DMS114 treated with DMSO at 0.1 percent for 48 hours (cell line): ENCODE measurements at regions not wholly inside any gene's neighbourhood (a gene's known extent, or its start where the extent isn't known, plus 50 kb on each side); places are given as distances from the start of the nearest gene placed in this dataset.

Source experiments
- DNase-seq: peaks from one replicate; lab custom pipeline; 2025; ENCODE audit not compliant: unreplicated experiment; lab: John Stamatoyannopoulos, UW

GRCh38 chr12:92504594-92504981, 198.2 kb upstream of the PLEKHG7 start:
- no peak for DNase-seq

- DNase-seq, result no peak
Measured at GRCh38 chr12:92503971-92504593, 198.7 kb upstream of the PLEKHG7 start.

GRCh38 chr12:92503029-92503931, 199.5 kb upstream of the PLEKHG7 start:
- DNase-seq, result no peak

- DNase-seq, result no peak
Measured at GRCh38 chr12:92502417-92503028, 200.3 kb upstream of the PLEKHG7 start.

GRCh38 chr12:92496790-92497189, 206.0 kb upstream of the PLEKHG7 start:
- DNase-seq, result no peak

GRCh38 chr12:92495108-92495507, 207.7 kb upstream of the PLEKHG7 start:
- DNase-seq, result no peak

GRCh38 chr12:92493816-92494215, 209.0 kb upstream of the PLEKHG7 start:
- DNase-seq, result no peak

- DNase-seq, result no peak
Measured at GRCh38 chr12:92492995-92493394, 209.8 kb upstream of the PLEKHG7 start.

- DNase-seq, result no peak
Measured at GRCh38 chr12:92492291-92492690, 210.5 kb upstream of the PLEKHG7 start.

- DNase-seq, result no peak
Measured at GRCh38 chr12:92489781-92490180, 213.0 kb upstream of the PLEKHG7 start.

GRCh38 chr12:92488735-92489134, 214.1 kb upstream of the PLEKHG7 start:
- no peak for DNase-seq

- no peak for DNase-seq
Measured at GRCh38 chr12:92487138-92487485, 215.7 kb upstream of the PLEKHG7 start.

GRCh38 chr12:92486443-92487137, 216.2 kb upstream of the PLEKHG7 start:
- DNase-seq, result no peak

- DNase-seq, result no peak
Measured at GRCh38 chr12:92485351-92486348, 217.1 kb upstream of the PLEKHG7 start.

- DNase-seq, result no peak
Measured at GRCh38 chr12:92482599-92482998, 220.2 kb upstream of the PLEKHG7 start.

- DNase-seq, result no peak
Measured at GRCh38 chr12:92481066-92481465, 221.7 kb upstream of the PLEKHG7 start.

GRCh38 chr12:92478692-92479091, 224.1 kb upstream of the PLEKHG7 start:
- no peak for DNase-seq

- no peak for DNase-seq
Measured at GRCh38 chr12:92476844-92477243, 225.9 kb upstream of the PLEKHG7 start.

- DNase-seq, result no peak
Measured at GRCh38 chr12:92473564-92473963, 229.2 kb upstream of the PLEKHG7 start.

- no peak for DNase-seq
Measured at GRCh38 chr12:92472201-92472600, 230.6 kb upstream of the PLEKHG7 start.
